HAP-1 (cell line): ENCODE measurements at regions not wholly inside any gene's neighbourhood (a gene's known extent, or its start where the extent isn't known, plus 50 kb on each side); places are given as distances from the start of the nearest gene placed in this dataset.

Experiments
- DNase-seq, 2 experiments: peaks; one replicate each; pipeline ENCODE4 v3.0.0-alpha.2; 2016 to 2020; ENCODE audit warnings: low spot score in 2 of 2
- H3K27me3 ChIP-seq: fragments of 250-450 bp; sonication (Bioruptor Pico); 2 replicates; pipeline ENCODE4 v1.5.1; 2020; ENCODE audit warnings: low read depth, mild to moderate bottlenecking, moderate library complexity
- H3K36me3 ChIP-seq: fragments of 250-450 bp; sonication (Bioruptor Pico); replicated peaks from 2 replicates; pipeline ENCODE4 v1.5.1; 2020; ENCODE audit warnings: mild to moderate bottlenecking
- H3K4me1 ChIP-seq: fragments of 250-450 bp; sonication (Bioruptor Pico); 2 replicates; pipeline ENCODE4 v1.5.1; 2020; ENCODE audit warnings: mild to moderate bottlenecking
- H3K4me3 ChIP-seq: fragments of 250-450 bp; sonication (Bioruptor Pico); 2 replicates; pipeline ENCODE4 v1.5.1; 2020; ENCODE audit warnings: mild to moderate bottlenecking, moderate library complexity
- H3K9me3 ChIP-seq: fragments of 250-450 bp; sonication (Bioruptor Pico); 2 replicates; pipeline ENCODE4 v1.5.1; 2020; ENCODE audit warnings: mild to moderate bottlenecking, moderate library complexity
- in situ Hi-C: fragments of 300-500 bp; cut with MboI; formaldehyde crosslinking; loops from 3 replicates; pipeline ENCODE4 v1.14.3; 2020; ENCODE audit warnings: low sequenced_read_pairs, inconsistent platforms, mixed read lengths

DNA sequence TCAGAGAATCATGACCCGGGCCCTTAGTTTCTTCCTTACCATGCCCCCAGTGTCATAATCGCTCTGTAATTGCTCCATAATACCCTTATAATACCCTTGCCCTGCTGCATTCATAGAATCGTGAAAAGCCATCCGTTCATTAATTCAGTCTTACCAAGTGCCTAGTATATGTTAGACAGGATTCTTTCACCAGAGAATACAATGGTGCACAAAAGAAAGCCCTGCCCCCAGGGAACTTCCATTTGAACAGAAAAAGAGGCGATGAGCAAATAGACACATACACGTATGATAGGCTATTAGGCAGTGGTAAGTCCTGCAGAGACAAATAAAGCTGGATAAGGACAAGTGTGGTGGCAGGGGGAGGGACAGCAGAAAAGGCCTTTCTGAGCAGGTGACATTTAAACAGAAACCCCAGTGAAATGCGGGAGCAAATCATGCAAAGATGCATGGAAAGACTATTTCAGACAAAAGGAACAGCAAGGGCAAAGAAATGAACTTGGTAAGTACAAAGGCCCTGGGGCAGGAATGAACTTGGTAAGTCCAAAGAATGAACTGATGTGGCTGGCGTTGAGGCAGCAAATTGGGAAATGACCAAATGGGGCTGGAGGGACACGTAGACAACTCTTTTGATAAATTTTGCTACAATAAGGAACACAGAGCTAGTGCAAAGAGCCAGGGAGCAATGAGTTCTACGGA lies 74.6 kb upstream of the CREB3L1 start:
- no peaks in the 10 kb centered on the region for H3K36me3 ChIP-seq
- no peaks in the 10 kb centered on the region for H3K9me3 ChIP-seq
- DNase-seq, result peak; percentile 52 to 65
- in situ Hi-C loops, result no loop called here
- H3K4me3 ChIP-seq, result no peak overlapping the region
- peaks cover 10% of the 10 kb centered on the region for H3K4me1 ChIP-seq
- peaks cover 2% of the 10 kb centered on the region for H3K27me3 ChIP-seq

DNA sequence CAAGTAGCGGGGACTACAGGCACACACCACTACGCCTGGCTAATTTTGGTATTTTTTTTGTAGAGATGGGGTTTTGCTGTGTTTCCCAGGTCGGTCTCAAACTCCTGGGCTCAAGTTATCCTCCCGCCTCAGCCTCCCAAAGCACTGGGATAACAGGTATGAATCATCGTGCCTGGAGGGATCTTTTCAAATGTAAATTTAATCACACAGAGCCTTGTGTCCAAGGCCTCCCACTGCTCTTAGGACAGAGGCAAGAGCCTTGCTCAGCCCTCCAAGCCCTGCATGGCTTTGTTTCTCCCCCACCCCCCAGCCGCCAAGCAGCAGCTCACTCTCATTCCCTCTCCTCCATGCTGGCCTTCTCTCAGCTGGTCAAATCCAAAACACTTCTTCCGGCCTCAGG lies 75.3 kb upstream of the CREB3L1 start:
- in situ Hi-C loops, result no loop called here
- no peaks in the 10 kb centered on the region for H3K9me3 ChIP-seq
- no peaks in the 10 kb centered on the region for H3K36me3 ChIP-seq
- H3K27me3 ChIP-seq, result peaks cover 2% of the 10 kb centered on the region
- H3K4me3 ChIP-seq, result no peak overlapping the region
- peak; percentile 77 to 81 for DNase-seq
- peaks cover 10% of the 10 kb centered on the region for H3K4me1 ChIP-seq

DNA sequence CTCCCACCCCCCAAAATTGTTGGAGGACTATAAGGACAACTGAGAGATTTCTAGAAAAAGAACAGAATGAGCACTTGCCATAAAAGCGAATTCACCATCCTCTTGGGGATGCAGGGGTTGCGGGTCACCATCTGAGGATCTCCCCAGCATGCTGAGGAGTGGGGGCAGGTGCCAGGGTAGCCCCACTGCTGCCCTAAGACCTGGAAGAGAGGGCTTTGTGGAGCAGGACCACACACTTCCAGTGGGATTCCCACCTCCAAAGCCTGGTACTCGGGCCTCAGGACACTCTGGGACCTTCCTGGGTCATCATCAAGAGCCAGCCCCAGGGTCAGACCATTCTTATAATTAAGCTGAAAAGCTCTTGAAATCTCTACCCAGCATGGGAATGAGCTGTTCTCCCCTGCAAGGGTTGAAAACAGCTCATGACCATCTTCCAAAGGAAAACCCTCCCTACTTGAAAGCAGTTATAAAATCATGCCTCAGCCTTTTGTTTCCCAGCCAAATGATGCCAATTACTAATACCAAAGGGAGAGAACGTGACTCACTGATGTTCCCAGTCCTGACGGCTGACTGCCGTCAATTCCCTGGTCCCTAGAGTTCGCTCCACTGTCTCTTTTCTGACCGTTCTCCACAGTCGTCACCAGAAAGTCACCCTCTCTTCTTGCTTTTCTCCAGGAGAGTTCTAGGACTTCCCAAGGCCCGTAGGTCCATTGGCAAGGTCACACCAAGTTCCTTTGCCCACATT lies 76.8 kb upstream of the CREB3L1 start:
- in situ Hi-C loops, result no loop called here
- no peak for DNase-seq
- Histone ChIP-seq H3K9me3 (no peaks in the 10 kb centered on the region), H3K4me3 (no peak overlapping the region), H3K36me3 (no peaks in the 10 kb centered on the region), H3K27me3 (peaks cover 9% of the 10 kb centered on the region), H3K4me1 (peaks cover 10% of the 10 kb centered on the region)

DNA sequence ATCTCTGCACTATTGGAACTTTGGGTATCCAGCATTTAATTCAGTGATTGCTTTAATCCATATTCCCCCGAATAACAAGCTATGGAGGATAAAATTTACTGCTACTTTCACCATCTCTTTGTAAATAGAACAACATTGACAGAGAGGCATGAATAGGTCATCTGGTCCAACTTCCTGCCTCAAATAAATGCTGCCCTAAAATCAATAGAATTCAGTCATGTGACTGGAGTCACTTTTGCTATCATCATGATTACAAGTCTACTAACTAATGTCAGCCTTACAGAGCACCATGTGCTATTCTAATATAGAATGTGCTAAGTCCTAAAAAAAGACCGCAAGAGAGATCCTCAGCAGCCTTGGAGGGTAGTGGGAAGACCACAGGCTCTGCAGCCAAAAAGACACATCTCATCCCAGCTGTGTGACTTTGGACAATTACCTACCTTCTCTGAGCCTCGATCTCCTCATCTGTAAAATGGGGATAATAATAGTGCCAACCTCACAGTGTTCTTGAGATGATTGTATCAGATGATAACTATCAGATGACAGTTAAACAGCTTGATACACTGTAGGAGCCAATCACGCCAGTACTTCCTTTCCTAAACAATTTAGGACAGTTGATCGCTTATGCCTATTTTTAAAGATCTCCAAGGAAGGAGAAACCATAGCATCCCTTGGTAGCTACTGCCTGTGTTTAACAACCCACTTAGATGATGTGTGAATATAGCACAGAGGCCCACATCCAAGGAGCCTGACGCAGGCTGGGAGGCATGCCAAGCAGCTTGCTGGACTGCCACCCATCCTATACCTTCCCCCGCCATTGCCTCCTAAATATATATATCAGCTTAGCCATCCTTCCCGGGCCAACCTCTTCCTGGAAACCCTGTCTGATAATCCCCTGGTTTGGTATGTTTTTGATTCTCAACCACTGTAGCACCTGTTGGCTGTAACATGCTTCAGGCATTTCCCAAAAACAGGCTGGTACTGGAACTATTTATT lies 77.3 kb upstream of the PHF21A start:
- no peaks in the 10 kb centered on the region for H3K9me3 ChIP-seq
- peaks cover 9% of the 10 kb centered on the region for H3K27me3 ChIP-seq
- in situ Hi-C loops, result no loop called here
- no peak overlapping the region for H3K4me3 ChIP-seq
- H3K36me3 ChIP-seq, result no peaks in the 10 kb centered on the region
- H3K4me1 ChIP-seq, result peaks cover 10% of the 10 kb centered on the region
- no peak for DNase-seq

DNA sequence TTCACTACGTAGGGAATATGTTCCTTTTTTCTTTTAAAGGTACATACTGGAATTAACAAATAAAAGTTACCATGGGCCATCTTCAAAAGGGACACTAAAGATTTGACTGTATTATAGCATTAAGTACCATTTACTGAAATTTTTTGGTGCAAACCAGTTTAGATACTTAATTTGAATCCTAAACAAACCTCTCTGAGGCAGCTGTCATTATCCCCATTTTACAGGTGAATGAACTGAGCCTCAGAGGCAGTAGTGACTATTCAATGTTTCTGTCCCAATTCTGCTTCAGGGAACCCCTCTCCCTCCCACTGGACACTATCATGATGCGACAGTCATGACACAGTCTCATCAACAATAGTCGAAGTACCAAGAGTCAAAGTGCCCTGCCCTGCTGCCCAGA lies 76.2 kb upstream of the PHF21A start:
- Histone ChIP-seq H3K36me3 (no peaks in the 10 kb centered on the region), H3K4me3 (no peak overlapping the region), H3K9me3 (no peaks in the 10 kb centered on the region), H3K4me1 (peaks cover 5% of the 10 kb centered on the region), H3K27me3 (peaks cover 9% of the 10 kb centered on the region)
- in situ Hi-C loops, result no loop called here
- no peak for DNase-seq

DNA sequence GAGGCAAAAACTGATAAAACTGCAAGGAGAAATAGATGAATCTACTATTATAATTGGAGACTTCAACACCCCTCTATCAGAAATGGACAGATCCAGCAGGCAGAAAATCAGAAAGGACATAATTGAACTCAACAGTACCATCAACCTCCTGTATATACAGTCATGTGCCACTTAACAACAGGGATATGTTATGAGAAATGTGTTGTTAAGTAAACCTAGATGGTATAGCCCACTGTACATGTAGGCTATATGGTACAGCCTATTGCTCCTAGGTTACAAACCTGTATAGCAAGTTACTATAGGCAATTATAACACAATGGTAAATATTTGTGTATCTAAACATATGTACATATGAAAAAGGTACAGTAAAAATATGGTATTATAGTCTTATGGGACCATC lies 66.8 kb upstream of the PHF21A start:
- no peaks in the 10 kb centered on the region for H3K4me1 ChIP-seq
- no peaks in the 10 kb centered on the region for H3K9me3 ChIP-seq
- H3K4me3 ChIP-seq, result no peak overlapping the region
- no peaks in the 10 kb centered on the region for H3K36me3 ChIP-seq
- no peak for DNase-seq
- H3K27me3 ChIP-seq, result no peaks in the 10 kb centered on the region
- in situ Hi-C loops, result no loop called here

DNA sequence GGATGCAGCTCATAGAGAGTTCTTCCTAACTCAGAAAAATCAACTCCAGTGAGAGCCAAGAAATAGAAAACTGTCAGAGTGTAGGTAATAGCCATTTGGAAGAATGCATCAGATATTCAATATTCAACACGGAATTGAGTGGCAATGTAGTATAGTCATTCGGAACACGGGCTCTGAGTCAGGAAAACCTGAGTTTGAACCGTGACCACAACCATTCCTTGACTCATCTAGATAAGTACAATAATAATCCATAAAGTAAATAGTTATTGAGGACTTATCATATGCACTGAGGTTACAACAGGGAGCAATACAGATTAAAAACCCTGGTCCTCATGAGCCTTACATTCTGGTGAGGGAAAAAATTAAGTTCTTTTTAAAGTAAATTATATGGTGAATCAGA lies 62.6 kb upstream of the PHF21A start:
- H3K27me3 ChIP-seq, result no peaks in the 10 kb centered on the region
- H3K36me3 ChIP-seq, result no peaks in the 10 kb centered on the region
- in situ Hi-C loops, result no loop called here
- DNase-seq, result no peak
- H3K4me1 ChIP-seq, result no peaks in the 10 kb centered on the region
- H3K4me3 ChIP-seq, result no peak overlapping the region
- no peaks in the 10 kb centered on the region for H3K9me3 ChIP-seq

DNA sequence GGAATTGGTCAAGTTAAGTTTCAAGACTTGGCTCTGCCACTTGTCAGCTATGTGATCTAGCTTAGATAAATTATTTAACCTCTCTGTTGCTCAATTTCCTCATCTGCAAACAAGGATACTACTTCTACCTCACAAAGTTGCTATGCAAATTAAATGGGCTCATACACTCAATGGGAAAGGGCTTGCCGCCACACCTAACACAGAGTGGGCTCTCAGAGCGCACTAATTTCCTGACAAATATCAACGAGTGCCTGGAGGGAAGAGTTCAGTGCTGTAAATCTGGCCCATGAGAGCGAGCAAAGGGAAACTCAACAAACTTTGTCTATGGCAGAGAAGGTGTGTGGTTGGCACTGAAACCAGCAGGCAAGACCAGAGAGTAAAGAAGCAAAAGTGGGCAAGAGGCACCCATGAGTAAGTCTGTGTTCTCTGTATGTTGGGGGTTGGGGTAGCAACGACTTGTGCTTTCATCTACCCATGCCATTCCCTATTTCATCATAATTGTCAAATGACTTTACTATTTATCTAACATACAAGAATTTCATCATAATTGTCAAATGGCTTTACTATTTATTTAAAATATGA lies 60.7 kb upstream of the PHF21A start:
- no peak for DNase-seq
- no peak overlapping the region for H3K4me3 ChIP-seq
- no peaks in the 10 kb centered on the region for H3K36me3 ChIP-seq
- no peaks in the 10 kb centered on the region for H3K9me3 ChIP-seq
- no peaks in the 10 kb centered on the region for H3K27me3 ChIP-seq
- in situ Hi-C loops, result no loop called here
- H3K4me1 ChIP-seq, result no peaks in the 10 kb centered on the region

DNA sequence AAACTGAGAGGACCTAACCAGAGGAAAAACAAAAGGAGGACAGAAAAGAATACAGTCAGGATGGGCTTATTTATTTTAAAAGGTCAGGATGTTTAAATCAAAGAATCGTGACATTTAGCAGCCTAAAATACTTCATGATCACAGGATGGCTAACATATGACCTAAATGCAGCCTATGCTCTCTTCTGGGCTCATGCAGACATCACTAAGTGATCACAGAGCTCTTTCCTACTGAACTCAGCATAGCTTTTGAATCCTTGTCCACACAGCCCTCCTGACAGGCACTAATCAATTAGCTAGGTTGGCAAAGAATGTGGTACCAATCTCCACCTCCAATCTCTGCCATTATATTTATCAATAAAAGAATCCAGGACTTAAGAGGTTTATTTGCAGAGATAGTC lies 60.1 kb upstream of the PHF21A start:
- H3K4me1 ChIP-seq, result no peaks in the 10 kb centered on the region
- no peaks in the 10 kb centered on the region for H3K27me3 ChIP-seq
- no peaks in the 10 kb centered on the region for H3K9me3 ChIP-seq
- H3K4me3 ChIP-seq, result no peak overlapping the region
- in situ Hi-C loops, result no loop called here
- no peak for DNase-seq
- H3K36me3 ChIP-seq, result no peaks in the 10 kb centered on the region

DNA sequence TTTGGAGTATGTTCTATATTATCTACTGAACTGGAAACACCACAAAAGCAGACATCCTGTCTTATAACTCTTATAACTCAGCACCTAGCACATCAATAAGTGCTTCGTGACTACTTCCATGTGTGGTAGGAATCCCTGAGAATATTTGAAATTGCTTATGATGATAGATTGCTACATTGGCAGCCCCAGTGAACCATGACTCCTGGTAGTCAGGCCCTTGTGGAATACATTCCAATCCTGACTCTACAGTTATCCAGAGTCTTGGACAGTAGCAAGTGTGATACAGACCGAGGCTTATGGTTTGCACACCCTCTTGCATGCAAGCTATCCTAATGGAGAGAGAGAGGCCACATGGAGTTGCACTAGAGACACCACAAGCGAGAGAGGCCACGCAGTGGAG lies 59.5 kb upstream of the PHF21A start:
- DNase-seq, result no peak
- H3K4me3 ChIP-seq, result no peak overlapping the region
- no peaks in the 10 kb centered on the region for H3K36me3 ChIP-seq
- no peaks in the 10 kb centered on the region for H3K27me3 ChIP-seq
- in situ Hi-C loops, result no loop called here
- no peaks in the 10 kb centered on the region for H3K9me3 ChIP-seq
- no peaks in the 10 kb centered on the region for H3K4me1 ChIP-seq

DNA sequence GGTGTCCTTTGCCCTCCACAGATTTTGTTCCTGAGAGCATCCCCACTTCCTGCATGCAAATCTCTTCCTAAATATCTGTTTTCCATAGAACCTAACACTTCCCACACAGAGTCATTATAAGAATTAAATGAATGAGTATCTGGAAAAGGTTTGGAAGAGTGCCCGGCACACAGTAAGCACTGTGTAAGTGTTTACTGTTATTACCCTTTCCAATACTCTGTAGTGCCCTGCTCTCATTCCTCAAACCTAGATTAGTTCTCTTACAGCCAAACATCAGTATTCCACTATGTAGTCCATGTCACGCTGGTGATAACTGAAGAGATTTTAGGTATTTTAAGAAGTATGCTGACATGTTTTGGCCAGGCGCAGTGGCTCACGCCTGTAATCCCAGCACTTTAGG lies 57.3 kb upstream of the PHF21A start:
- no peak for DNase-seq
- H3K9me3 ChIP-seq, result no peaks in the 10 kb centered on the region
- no peaks in the 10 kb centered on the region; the same call in 1 of the 2 replicates for H3K27me3 ChIP-seq
- H3K4me3 ChIP-seq, result no peak overlapping the region
- no peaks in the 10 kb centered on the region for H3K36me3 ChIP-seq
- no peaks in the 10 kb centered on the region for H3K4me1 ChIP-seq
- in situ Hi-C loops, result no loop called here

DNA sequence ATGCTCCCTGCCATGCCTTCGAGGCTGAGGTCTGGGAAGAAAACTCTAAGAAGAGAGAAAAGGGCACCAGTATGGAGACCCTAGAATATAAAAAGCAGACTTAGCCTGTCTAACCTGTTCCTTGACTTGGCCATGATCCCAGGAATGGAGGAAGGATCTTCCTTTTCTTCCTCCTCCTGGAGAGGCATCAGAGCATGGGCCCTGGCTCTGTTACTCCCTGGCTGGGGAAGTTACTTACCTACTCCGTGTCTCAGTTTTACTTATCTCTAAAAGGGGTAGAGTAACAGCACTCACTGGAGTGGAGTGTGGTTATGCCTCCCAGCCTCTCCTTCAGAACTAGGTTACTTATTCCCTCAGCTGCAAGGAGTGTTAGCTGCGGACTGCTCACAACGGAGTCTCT lies 55.2 kb upstream of the PHF21A start:
- Histone ChIP-seq H3K27me3 (no peaks in the 10 kb centered on the region; the same call in 1 of the 2 replicates), H3K9me3 (no peaks in the 10 kb centered on the region), H3K4me1 (no peaks in the 10 kb centered on the region), H3K36me3 (no peaks in the 10 kb centered on the region), H3K4me3 (no peak overlapping the region)
- no peak for DNase-seq
- in situ Hi-C loops, result no loop called here

DNA sequence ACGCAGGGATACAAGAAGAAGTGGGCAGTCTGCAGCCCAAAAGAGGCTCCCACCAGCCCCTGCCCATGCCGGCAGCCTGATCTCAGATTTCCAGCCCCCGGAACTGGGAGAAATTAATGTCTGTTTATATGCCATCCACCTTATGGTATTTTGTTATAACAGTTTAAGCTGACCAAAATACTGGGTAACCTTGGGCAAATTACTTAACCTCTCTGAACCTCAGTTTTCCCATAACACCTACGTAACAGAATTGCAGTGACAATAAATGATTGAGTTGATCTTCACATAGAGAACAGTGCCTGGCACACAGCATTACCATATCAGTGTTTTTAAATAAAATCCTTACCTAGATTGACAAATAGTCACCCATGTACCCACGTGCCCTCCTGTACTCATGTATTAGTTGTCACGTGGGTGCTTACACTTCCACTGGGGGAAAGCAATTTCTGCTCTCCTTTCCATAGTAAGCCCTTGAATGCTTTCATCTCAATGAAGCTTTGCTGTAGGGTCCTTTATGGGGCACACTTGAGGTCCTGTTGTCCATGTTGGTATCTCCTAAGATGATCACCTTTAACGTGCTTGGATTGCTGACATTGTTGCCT lies 54.2 kb upstream of the PHF21A start:
- in situ Hi-C loops, result no loop called here
- no peaks in the 10 kb centered on the region for H3K4me1 ChIP-seq
- no peaks in the 10 kb centered on the region for H3K36me3 ChIP-seq
- no peak overlapping the region for H3K4me3 ChIP-seq
- H3K27me3 ChIP-seq, result no peaks in the 10 kb centered on the region; the same call in 1 of the 2 replicates
- no peak for DNase-seq
- H3K9me3 ChIP-seq, result no peaks in the 10 kb centered on the region
